ENCODE measurements at regions not wholly inside any gene's neighbourhood (a gene's known extent, or its start where the extent isn't known, plus 50 kb on each side); places are given as distances from the start of the nearest gene placed in this dataset.

DNA sequence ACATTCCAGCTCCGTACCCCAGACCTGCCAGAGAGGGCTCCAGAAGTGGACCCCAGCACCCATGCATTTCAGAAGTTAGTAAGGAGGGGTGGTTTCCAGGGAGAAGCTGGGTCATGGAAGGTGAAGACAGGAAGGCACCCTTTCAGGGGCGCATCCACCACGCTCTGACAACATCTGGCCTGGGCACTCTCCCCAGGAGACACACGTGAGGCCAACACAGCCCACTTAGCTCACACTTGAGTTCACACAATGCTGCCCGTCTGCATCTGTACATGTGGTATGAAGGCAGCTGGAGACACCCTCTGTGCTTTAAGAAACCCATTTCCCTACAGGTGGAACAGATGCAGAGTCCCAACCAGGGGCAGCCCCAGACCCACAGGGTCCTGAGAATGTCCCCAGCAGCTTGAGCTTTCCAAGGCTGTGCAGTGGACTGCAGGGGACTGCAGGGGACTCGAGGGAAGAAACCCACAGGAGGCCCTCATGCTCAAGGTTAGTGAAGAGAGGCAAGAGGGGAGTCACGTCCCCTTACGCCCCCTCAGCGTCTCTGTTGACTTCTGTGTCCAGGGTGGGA is 326.8 kb upstream of the IRX1 start:
- no peak for DNase-seq (ENCODE audit: low read depth)
- no peak overlapping the region for H3K4me3 ChIP-seq (ENCODE audit: low read depth, low read length)
- TF ChIP-seq CTCF (conservative IDR thresholded peaks at IDR 0.05; ENCODE audit: low read depth, low read length): no peak

DNA sequence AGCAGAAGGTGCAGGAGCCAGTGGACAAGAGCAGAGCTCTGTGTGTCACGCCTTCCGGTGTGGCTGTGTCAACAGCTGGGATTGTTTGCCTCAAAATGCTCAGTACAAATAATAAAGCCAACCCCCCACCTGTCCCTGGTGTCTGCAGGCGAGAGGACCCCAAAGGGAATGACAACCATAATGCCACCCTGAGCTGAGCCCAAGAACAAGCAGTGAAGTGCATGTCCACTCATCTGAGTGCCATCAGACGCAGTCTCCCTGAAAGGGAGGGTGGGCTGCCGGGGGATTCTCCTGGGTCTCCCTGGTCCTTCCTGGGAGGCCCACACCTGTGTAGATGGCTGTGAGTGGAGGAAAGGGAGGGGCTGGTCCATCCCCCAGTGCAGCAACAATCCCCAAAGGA is 328.8 kb upstream of the IRX1 start:
- no peak overlapping the region for H3K4me3 ChIP-seq (ENCODE audit: low read depth, low read length)
- no peak for TF ChIP-seq CTCF (conservative IDR thresholded peaks at IDR 0.05; ENCODE audit: low read depth, low read length)
- DNase-seq (ENCODE audit: low read depth): no peak

GRCh38 chr5:3265936-3266335 is 329.7 kb upstream of the IRX1 start:
- no peak overlapping the region for H3K4me3 ChIP-seq (ENCODE audit: low read depth, low read length)
- no peak for DNase-seq (ENCODE audit: low read depth)
- TF ChIP-seq CTCF (conservative IDR thresholded peaks at IDR 0.05; ENCODE audit: low read depth, low read length): no peak

DNA sequence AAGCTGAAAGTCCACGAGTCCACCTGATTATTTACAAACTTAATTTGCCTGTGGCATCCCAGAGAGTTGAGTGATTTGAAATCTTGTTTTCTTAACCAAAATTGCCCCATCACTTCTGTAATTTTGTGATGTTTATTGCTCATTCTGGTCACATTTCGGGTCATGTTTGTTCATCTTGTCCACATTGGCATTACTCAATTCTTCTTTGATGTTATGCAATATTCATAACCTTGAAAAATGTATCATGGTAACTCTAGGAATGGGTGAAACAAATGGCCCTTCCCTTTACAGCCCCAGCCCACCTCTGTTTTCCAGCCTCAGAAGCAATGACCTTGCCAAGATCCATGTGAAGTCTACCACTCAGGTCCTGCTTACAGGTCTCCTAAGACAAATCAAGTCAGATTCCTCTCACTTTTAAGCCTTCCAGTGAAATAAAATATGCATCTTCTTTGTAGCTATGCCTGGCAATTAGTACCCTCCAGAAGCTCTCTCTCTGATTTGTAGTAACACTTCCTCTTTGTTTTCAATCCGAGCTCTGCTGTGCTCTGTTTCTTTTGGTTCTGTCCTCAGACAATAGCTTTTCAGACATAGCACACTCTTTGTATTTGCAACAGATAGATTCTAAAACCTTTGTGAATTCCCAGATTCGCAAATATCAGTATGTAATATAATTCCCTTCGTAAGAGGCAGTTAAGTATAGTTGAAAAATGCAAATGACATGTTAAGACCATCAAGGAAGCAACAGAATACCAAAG is 330.3 kb upstream of the IRX1 start:
- DNase-seq (ENCODE audit: low read depth): no peak
- TF ChIP-seq CTCF (conservative IDR thresholded peaks at IDR 0.05; ENCODE audit: low read depth, low read length): no peak

DNA sequence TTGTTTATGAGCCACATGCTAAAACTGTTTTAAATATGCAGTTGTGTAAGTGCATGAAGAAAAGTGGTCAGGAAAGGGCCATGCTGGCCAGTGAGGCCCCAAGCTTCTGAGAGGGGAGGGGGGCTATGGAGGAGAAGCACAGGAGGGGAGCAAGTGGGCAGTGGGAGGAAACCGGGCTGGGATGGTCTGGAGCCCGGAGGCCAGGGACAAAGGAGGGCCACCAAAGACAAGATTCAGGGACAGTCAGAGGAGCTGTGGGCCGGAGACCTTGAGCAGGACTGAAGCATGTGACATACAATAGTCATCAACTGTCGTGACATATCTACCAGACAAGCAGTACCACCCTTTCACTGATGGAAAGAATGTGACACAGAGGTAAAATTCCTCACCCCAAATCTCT is 333.2 kb upstream of the IRX1 start:
- no peak overlapping the region for H3K4me3 ChIP-seq (ENCODE audit: low read depth, low read length)
- TF ChIP-seq CTCF (conservative IDR thresholded peaks at IDR 0.05; ENCODE audit: low read depth, low read length): no peak
- no peak for DNase-seq (ENCODE audit: low read depth)

More for the DNA sequence above, 330.3 kb upstream of the IRX1 start:
- H3K4me3 ChIP-seq (ENCODE audit: low read depth, low read length): no peak overlapping the region

- no peak for TF ChIP-seq CTCF (conservative IDR thresholded peaks at IDR 0.05; ENCODE audit: low read depth, low read length)
- DNase-seq (ENCODE audit: low read depth): no peak
- no peak overlapping the region for H3K4me3 ChIP-seq (ENCODE audit: low read depth, low read length)
Observed at GRCh38 chr5:3261081-3261480, 334.6 kb upstream of the IRX1 start.

- TF ChIP-seq CTCF (conservative IDR thresholded peaks at IDR 0.05; ENCODE audit: low read depth, low read length): no peak
- H3K4me3 ChIP-seq (ENCODE audit: low read depth, low read length): no peak overlapping the region
- DNase-seq (ENCODE audit: low read depth): no peak
Observed at GRCh38 chr5:3258050-3258449, 337.6 kb upstream of the IRX1 start.
